Retinal pigment epithelial cell (primary cell): ENCODE measurements at regions not wholly inside any gene's neighbourhood (a gene's known extent, or its start where the extent isn't known, plus 50 kb on each side); places are given as distances from the start of the nearest gene placed in this dataset.

Experiments
- DNase-seq: peaks from one replicate; pipeline ENCODE4 v3.0.0-alpha.2; 2010; ENCODE audit warnings: low read depth
- H3K4me3 ChIP-seq: 2 replicates; pipeline ENCODE4 v1.5.1; 2011; ENCODE audit warnings: mild to moderate bottlenecking, low read length, control low read depth, moderate library complexity
- TF ChIP-seq, protein P1 (sequence below): conservative IDR thresholded peaks from 2 replicates; pipeline ENCODE4 v1.5.1; 2011; ENCODE audit warnings: low read depth, low read length, control low read depth, inconsistent platforms

DNA sequence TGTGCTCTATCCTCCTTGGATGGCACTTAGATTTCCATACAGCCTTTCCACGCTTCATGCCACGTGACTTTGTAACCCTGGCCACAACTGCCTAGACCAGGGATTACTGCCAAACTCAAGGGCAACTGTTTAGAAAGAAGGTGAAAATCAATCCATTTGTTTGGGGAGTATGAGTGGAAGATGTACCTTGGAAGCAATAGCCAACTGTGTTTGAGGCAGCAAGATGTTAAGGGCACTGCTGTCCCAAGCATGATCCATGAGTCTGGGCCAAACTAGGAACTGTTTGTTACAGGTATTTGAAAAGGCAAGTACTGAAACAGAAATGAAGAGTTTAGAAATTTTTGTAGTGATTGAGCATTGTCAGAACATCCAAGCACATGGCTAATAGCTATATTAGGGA lies 138.9 kb downstream of the CDC42EP3 start:
- no peak for DNase-seq
- H3K4me3 ChIP-seq, result no peak overlapping the region
- TF ChIP-seq, protein P1, sequence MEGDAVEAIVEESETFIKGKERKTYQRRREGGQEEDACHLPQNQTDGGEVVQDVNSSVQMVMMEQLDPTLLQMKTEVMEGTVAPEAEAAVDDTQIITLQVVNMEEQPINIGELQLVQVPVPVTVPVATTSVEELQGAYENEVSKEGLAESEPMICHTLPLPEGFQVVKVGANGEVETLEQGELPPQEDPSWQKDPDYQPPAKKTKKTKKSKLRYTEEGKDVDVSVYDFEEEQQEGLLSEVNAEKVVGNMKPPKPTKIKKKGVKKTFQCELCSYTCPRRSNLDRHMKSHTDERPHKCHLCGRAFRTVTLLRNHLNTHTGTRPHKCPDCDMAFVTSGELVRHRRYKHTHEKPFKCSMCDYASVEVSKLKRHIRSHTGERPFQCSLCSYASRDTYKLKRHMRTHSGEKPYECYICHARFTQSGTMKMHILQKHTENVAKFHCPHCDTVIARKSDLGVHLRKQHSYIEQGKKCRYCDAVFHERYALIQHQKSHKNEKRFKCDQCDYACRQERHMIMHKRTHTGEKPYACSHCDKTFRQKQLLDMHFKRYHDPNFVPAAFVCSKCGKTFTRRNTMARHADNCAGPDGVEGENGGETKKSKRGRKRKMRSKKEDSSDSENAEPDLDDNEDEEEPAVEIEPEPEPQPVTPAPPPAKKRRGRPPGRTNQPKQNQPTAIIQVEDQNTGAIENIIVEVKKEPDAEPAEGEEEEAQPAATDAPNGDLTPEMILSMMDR, result no peak

DNA sequence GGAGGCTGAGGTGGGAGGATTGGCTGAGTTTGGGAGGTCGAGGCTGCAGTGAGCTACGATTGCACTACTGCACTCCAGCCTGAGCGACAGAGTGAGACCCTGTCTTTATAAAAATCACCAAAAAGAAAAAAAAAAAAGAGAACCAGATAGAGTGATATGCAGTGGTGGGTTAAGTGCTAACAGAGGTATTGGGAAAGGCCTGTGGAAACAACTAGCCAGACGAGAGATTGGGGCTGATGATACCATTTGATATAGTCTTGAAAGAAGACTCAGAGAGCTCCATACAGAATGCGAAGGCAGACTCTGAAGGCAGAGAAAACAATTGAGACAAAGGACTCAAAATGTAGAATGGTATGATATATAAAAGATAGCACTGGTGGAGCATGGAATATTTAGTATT lies 134.1 kb downstream of the CDC42EP3 start:
- no peak for DNase-seq
- TF ChIP-seq, protein P1, result no peak

DNA sequence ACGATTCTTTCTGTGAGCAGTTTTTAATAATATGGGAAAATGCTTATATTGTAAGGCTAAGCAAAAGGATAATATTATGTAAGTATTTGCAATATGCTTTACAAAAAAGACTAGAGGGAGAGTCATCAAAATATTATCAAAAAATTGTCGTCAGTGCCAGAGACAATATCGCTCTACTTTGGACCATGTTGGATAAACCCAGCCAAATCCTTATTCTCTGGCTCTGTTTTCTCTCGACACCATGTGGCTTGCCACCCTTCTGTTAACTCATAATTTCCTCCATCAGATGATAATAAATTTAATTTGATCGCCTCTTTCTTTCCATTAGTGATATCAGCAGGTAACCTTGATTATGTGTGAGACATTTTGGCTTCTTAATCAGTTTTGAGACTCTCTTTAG lies 129.9 kb downstream of the CDC42EP3 start:
- no peak for DNase-seq
- no peak overlapping the region for H3K4me3 ChIP-seq
- TF ChIP-seq, protein P1, result no peak

More for the DNA sequence above, 134.1 kb downstream of the CDC42EP3 start:
- H3K4me3 ChIP-seq, result no peak overlapping the region

DNA sequence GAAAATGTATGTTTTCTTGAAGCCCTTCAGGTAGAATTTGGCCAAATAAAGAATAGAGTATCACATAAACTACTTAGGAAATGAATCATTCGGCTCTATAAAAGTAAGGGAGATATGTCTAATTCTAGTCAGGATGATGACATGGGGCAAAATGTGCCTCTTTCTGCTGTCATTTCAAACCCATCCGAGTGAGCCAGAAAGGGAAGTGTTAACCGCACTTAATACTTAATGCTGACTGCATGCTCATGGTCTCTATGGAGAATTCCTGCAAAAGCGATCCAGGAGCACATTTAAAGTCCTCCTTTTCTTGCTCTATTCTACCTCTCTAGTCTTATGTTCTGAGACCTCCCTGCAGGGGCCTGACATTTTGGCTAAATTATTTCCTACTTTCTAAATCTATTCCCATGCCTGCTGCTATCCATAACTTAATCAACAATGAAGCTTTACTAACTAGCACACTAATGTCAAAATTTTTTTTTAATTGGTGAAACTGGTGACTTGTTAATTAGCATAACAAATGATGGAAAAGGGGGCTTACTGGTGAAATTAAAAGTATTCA lies 127.4 kb downstream of the CDC42EP3 start:
- TF ChIP-seq, protein P1, result no peak
- DNase-seq, result no peak
- H3K4me3 ChIP-seq, result no peak overlapping the region

DNA sequence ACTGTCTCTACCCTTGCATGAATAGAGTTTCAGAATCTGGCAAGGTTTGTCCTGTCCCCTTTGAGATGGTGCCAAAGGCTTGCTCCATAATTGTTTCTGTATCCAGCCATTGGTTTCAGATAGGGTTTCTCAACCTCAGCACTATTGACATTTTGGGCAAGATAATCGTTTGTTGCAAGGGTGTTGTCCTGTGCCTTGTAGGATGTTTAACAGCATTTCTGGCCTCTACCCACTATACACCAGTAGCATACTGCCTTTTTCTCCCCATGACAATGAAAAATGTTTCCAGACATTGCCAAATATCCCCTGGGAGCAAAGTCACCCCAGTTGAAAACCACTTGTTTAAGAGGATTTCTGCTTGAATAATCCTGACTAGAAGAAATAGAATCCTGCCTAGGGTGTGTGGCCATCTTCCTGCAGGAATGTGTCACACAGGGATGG lies 126.8 kb downstream of the CDC42EP3 start:
- H3K4me3 ChIP-seq, result no peak overlapping the region
- DNase-seq, result no peak
- TF ChIP-seq, protein P1, result no peak

DNA sequence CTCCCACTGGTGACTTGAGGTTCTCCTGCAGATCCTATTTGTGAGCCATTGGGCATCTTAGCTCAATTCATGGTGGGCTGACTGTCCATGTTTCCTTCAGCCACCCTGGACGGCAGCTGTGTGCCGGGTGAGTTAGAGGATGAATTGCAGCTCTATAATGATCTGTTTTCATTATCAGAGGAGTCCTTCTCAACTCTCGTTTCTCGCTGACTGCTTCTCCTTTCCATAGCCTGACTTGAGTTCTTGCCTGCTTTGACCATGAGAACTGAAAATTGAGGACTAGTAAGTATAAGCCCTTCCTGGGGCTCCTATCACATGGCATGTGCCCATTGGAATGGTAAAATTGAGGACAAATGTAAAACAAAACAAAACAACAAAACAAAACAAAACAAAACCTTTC lies 121.8 kb downstream of the CDC42EP3 start:
- no peak for DNase-seq
- H3K4me3 ChIP-seq, result no peak overlapping the region
- TF ChIP-seq, protein P1, result no peak

DNA sequence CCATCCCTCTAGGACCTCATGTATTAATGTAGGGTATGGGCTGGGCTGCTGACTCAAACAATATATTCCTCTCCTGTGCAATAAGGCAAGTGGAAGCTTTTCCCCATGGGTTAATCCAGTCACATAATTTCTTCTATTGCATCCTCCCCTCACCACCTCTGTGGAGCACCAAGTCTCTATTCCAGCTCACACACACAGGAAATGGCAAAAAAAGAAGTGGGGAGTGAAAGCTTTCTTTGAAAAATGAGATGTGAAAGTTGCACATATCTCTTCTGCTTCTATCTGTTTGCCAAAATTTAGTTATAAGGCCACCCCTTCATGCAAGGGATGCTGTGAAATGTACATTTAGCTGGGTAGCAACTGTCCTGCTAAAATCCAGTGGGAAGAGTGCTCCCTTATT lies 121.3 kb downstream of the CDC42EP3 start:
- no peak for DNase-seq
- H3K4me3 ChIP-seq, result no peak overlapping the region
- TF ChIP-seq, protein P1, result no peak
